T-helper 2 cell treated with Interferon-gamma antibody and Interleukin-4, amounts not matched to agents 5 μg/mL and 100 μg/mL, for 36 hours (primary cell): ENCODE measurements at regions not wholly inside any gene's neighbourhood (a gene's known extent, or its start where the extent isn't known, plus 50 kb on each side); places are given as distances from the start of the nearest gene placed in this dataset.

Source experiments
- DNase-seq: peaks from one replicate; pipeline ENCODE4 v3.0.0; 2021; ENCODE audit warnings: low spot score
- H3K27ac Mint-ChIP-seq: one replicate; pipeline ENCODE4 v1.8.0; 2021; ENCODE audit warnings: mild to moderate bottlenecking, mixed read lengths
- H3K27me3 Mint-ChIP-seq: one replicate; pipeline ENCODE4 v1.8.0; 2021; ENCODE audit warnings: low read depth, mixed read lengths
- H3K36me3 Mint-ChIP-seq: one replicate; pipeline ENCODE4 v1.8.0; 2021; ENCODE audit warnings: low read depth, mixed read lengths
- H3K4me1 Mint-ChIP-seq: one replicate; pipeline ENCODE4 v1.8.0; 2021; ENCODE audit warnings: low read depth, mixed read lengths
- H3K4me3 Mint-ChIP-seq: one replicate; pipeline ENCODE4 v1.8.0; 2022; ENCODE audit warnings: mild to moderate bottlenecking, moderate library complexity, mixed read lengths
- H3K9me3 Mint-ChIP-seq: one replicate; pipeline ENCODE4 v1.8.0; 2021; ENCODE audit warnings: mixed read lengths

GRCh38 chr12:124508381-124509079 is 58.9 kb downstream of the NCOR2 start:
- Mint-ChIP-seq H3K4me1 (peaks cover 6% of the 10 kb centered on the region), H3K9me3 (no peaks in the 10 kb centered on the region), H3K27me3 (no peaks in the 10 kb centered on the region), H3K27ac (no peak overlapping the region), H3K4me3 (no peak overlapping the region), H3K36me3 (no peaks in the 10 kb centered on the region)
- no peak for DNase-seq

- H3K9me3 Mint-ChIP-seq: no peaks in the 10 kb centered on the region
- H3K4me3 Mint-ChIP-seq: no peak overlapping the region
- H3K4me1 Mint-ChIP-seq: peaks cover 6% of the 10 kb centered on the region
- H3K36me3 Mint-ChIP-seq: no peaks in the 10 kb centered on the region
- H3K27ac Mint-ChIP-seq: no peak overlapping the region
- no peak for DNase-seq
- no peaks in the 10 kb centered on the region for H3K27me3 Mint-ChIP-seq
These were observed 60.0 kb downstream of the NCOR2 start for GRCh38 chr12:124507188-124508109.

- Mint-ChIP-seq H3K4me1 (peaks cover 8% of the 10 kb centered on the region), H3K4me3 (no peak overlapping the region), H3K27ac (no peak overlapping the region), H3K9me3 (no peaks in the 10 kb centered on the region), H3K27me3 (no peaks in the 10 kb centered on the region), H3K36me3 (no peaks in the 10 kb centered on the region)
- no peak for DNase-seq
These were observed 60.6 kb downstream of the NCOR2 start for GRCh38 chr12:124506832-124507153.

- Mint-ChIP-seq H3K4me3 (no peak overlapping the region), H3K27ac (no peak overlapping the region), H3K27me3 (no peaks in the 10 kb centered on the region), H3K4me1 (peaks cover 8% of the 10 kb centered on the region), H3K9me3 (no peaks in the 10 kb centered on the region), H3K36me3 (no peaks in the 10 kb centered on the region)
- no peak for DNase-seq
These were observed 61.1 kb downstream of the NCOR2 start for GRCh38 chr12:124506145-124506831.

- no peak for DNase-seq
- peaks cover 6% of the 10 kb centered on the region for H3K4me1 Mint-ChIP-seq
- H3K27ac Mint-ChIP-seq: no peak overlapping the region
- no peaks in the 10 kb centered on the region for H3K36me3 Mint-ChIP-seq
- no peak overlapping the region for H3K4me3 Mint-ChIP-seq
- no peaks in the 10 kb centered on the region for H3K27me3 Mint-ChIP-seq
- H3K9me3 Mint-ChIP-seq: no peaks in the 10 kb centered on the region
These were observed 62.2 kb downstream of the NCOR2 start for GRCh38 chr12:124505001-124505818.

GRCh38 chr12:124504273-124505000 is 63.0 kb downstream of the NCOR2 start:
- no peaks in the 10 kb centered on the region for H3K9me3 Mint-ChIP-seq
- no peaks in the 10 kb centered on the region for H3K27me3 Mint-ChIP-seq
- no peak overlapping the region for H3K4me3 Mint-ChIP-seq
- peaks cover 6% of the 10 kb centered on the region for H3K4me1 Mint-ChIP-seq
- H3K36me3 Mint-ChIP-seq: no peaks in the 10 kb centered on the region
- no peak for DNase-seq
- H3K27ac Mint-ChIP-seq: no peak overlapping the region

GRCh38 chr12:124503305-124503704 is 64.1 kb downstream of the NCOR2 start:
- H3K9me3 Mint-ChIP-seq: no peaks in the 10 kb centered on the region
- DNase-seq: no peak
- no peaks in the 10 kb centered on the region for H3K27me3 Mint-ChIP-seq
- H3K4me1 Mint-ChIP-seq: peaks cover 3% of the 10 kb centered on the region
- H3K36me3 Mint-ChIP-seq: no peaks in the 10 kb centered on the region
- no peak overlapping the region for H3K27ac Mint-ChIP-seq
- H3K4me3 Mint-ChIP-seq: no peak overlapping the region

GRCh38 chr12:124502379-124502778 is 65.0 kb downstream of the NCOR2 start:
- Mint-ChIP-seq H3K4me3 (no peak overlapping the region), H3K36me3 (no peaks in the 10 kb centered on the region), H3K27me3 (no peaks in the 10 kb centered on the region), H3K4me1 (peaks cover 3% of the 10 kb centered on the region), H3K9me3 (no peaks in the 10 kb centered on the region), H3K27ac (no peak overlapping the region)
- no peak for DNase-seq

GRCh38 chr12:124501827-124502226 is 65.6 kb downstream of the NCOR2 start:
- no peaks in the 10 kb centered on the region for H3K9me3 Mint-ChIP-seq
- H3K27me3 Mint-ChIP-seq: no peaks in the 10 kb centered on the region
- peaks cover 2% of the 10 kb centered on the region for H3K4me1 Mint-ChIP-seq
- H3K4me3 Mint-ChIP-seq: no peak overlapping the region
- DNase-seq: no peak
- no peak overlapping the region for H3K27ac Mint-ChIP-seq
- H3K36me3 Mint-ChIP-seq: no peaks in the 10 kb centered on the region

- Mint-ChIP-seq H3K4me1 (peaks cover 2% of the 10 kb centered on the region), H3K9me3 (no peaks in the 10 kb centered on the region), H3K36me3 (no peaks in the 10 kb centered on the region), H3K4me3 (no peak overlapping the region), H3K27ac (no peak overlapping the region), H3K27me3 (no peaks in the 10 kb centered on the region)
- DNase-seq: no peak
These were observed 66.3 kb downstream of the NCOR2 start for GRCh38 chr12:124501112-124501561.

- no peak overlapping the region for H3K4me3 Mint-ChIP-seq
- no peaks in the 10 kb centered on the region for H3K27me3 Mint-ChIP-seq
- no peak for DNase-seq
- no peak overlapping the region for H3K27ac Mint-ChIP-seq
- no peaks in the 10 kb centered on the region for H3K36me3 Mint-ChIP-seq
- H3K9me3 Mint-ChIP-seq: no peaks in the 10 kb centered on the region
- peaks cover 2% of the 10 kb centered on the region for H3K4me1 Mint-ChIP-seq
These were observed 67.5 kb downstream of the NCOR2 start for GRCh38 chr12:124499898-124500244.

GRCh38 chr12:124499190-124499753 is 68.1 kb downstream of the NCOR2 start:
- H3K27me3 Mint-ChIP-seq: no peaks in the 10 kb centered on the region
- peaks cover 2% of the 10 kb centered on the region for H3K4me1 Mint-ChIP-seq
- no peak overlapping the region for H3K4me3 Mint-ChIP-seq
- no peak overlapping the region for H3K27ac Mint-ChIP-seq
- no peaks in the 10 kb centered on the region for H3K9me3 Mint-ChIP-seq
- DNase-seq: no peak
- H3K36me3 Mint-ChIP-seq: no peaks in the 10 kb centered on the region
